ENCODE measurements at regions not wholly inside any gene's neighbourhood (a gene's known extent, or its start where the extent isn't known, plus 50 kb on each side); places are given as distances from the start of the nearest gene placed in this dataset.

GRCh38 chr9:88059469-88059868 lies 78.8 kb downstream of the SPATA31C2 start:
- Histone ChIP-seq H3K27me3 (ENCODE audit: control insufficient read depth in 1 of 2, insufficient read depth in 2 of 2, low read length in 2 of 2) (no peaks in the 10 kb centered on the region), H3K36me3 (ENCODE audit: control insufficient read depth in 2 of 2, insufficient read depth in 2 of 2, low read length in 1 of 2) (no peaks in the 10 kb centered on the region), H3K9me3 (ENCODE audit: control insufficient read depth in 2 of 2, insufficient read depth in 1 of 2, low read depth in 1 of 2, low read length in 1 of 2) (no peaks in the 10 kb centered on the region), H3K4me3 (ENCODE audit: low read depth in 1 of 2, low read length in 2 of 2) (no peak overlapping the region), H3K4me1 (ENCODE audit: control insufficient read depth in 2 of 2, insufficient read depth in 2 of 2, low read length in 1 of 2) (peaks cover 0 to 2% of the 10 kb centered on the region in 2 donors), H3K27ac (ENCODE audit: low read depth in 2 of 2, low read length in 1 of 2) (no peak overlapping the region)
- WGBS, 2 donors = 79 to 92% methylated on average over 3 of the region's 3 CpGs

GRCh38 chr9:88056876-88057275 lies 81.4 kb downstream of the SPATA31C2 start:
- no peak overlapping the region for H3K27ac ChIP-seq (ENCODE audit: low read depth in 2 of 2, low read length in 1 of 2)
- peaks cover 0 to 2% of the 10 kb centered on the region in 2 donors for H3K4me1 ChIP-seq (ENCODE audit: control insufficient read depth in 2 of 2, insufficient read depth in 2 of 2, low read length in 1 of 2)
- WGBS, 2 donors = 74 to 83% methylated on average over 8 of the region's 8 CpGs
- no peak overlapping the region for H3K4me3 ChIP-seq (ENCODE audit: low read depth in 1 of 2, low read length in 2 of 2)
- H3K9me3 ChIP-seq (ENCODE audit: control insufficient read depth in 2 of 2, insufficient read depth in 1 of 2, low read depth in 1 of 2, low read length in 1 of 2) = peaks cover 0 to 3% of the 10 kb centered on the region in 2 donors
- no peaks in the 10 kb centered on the region for H3K36me3 ChIP-seq (ENCODE audit: control insufficient read depth in 2 of 2, insufficient read depth in 2 of 2, low read length in 1 of 2)
- H3K27me3 ChIP-seq (ENCODE audit: control insufficient read depth in 1 of 2, insufficient read depth in 2 of 2, low read length in 2 of 2) = no peaks in the 10 kb centered on the region

- no peaks in the 10 kb centered on the region for H3K4me1 ChIP-seq (ENCODE audit: control insufficient read depth in 2 of 2, insufficient read depth in 2 of 2, low read length in 1 of 2)
- H3K27me3 ChIP-seq (ENCODE audit: control insufficient read depth in 1 of 2, insufficient read depth in 2 of 2, low read length in 2 of 2) = no peaks in the 10 kb centered on the region
- no peak overlapping the region for H3K4me3 ChIP-seq (ENCODE audit: low read depth in 1 of 2, low read length in 2 of 2)
- 89% methylated on average over 9 of the region's 9 CpGs for WGBS, 2 donors
- peaks cover 0 to 3% of the 10 kb centered on the region in 2 donors for H3K9me3 ChIP-seq (ENCODE audit: control insufficient read depth in 2 of 2, insufficient read depth in 1 of 2, low read depth in 1 of 2, low read length in 1 of 2)
- no peak overlapping the region for H3K27ac ChIP-seq (ENCODE audit: low read depth in 2 of 2, low read length in 1 of 2)
- no peaks in the 10 kb centered on the region for H3K36me3 ChIP-seq (ENCODE audit: control insufficient read depth in 2 of 2, insufficient read depth in 2 of 2, low read length in 1 of 2)
Measured at GRCh38 chr9:88053856-88054501, 79.6 kb upstream of the CDK20 start.

- WGBS, 2 donors = 48 to 54% methylated on average over 5 of the region's 5 CpGs
Measured at GRCh38 chr9:88052321-88052965, 78.1 kb upstream of the CDK20 start.

GRCh38 chr9:88051138-88051537 lies 76.8 kb upstream of the CDK20 start:
- 92 to 94% methylated on average over 8 of the region's 8 CpGs for WGBS, 2 donors
- no peaks in the 10 kb centered on the region for H3K27me3 ChIP-seq (ENCODE audit: control insufficient read depth in 1 of 2, insufficient read depth in 2 of 2, low read length in 2 of 2)
- no peak overlapping the region for H3K27ac ChIP-seq (ENCODE audit: low read depth in 2 of 2, low read length in 1 of 2)
- H3K4me3 ChIP-seq (ENCODE audit: low read depth in 1 of 2, low read length in 2 of 2) = no peak overlapping the region
- peaks cover 0 to 3% of the 10 kb centered on the region in 2 donors for H3K9me3 ChIP-seq (ENCODE audit: control insufficient read depth in 2 of 2, insufficient read depth in 1 of 2, low read depth in 1 of 2, low read length in 1 of 2)
- no peaks in the 10 kb centered on the region for H3K4me1 ChIP-seq (ENCODE audit: control insufficient read depth in 2 of 2, insufficient read depth in 2 of 2, low read length in 1 of 2)
- H3K36me3 ChIP-seq (ENCODE audit: control insufficient read depth in 2 of 2, insufficient read depth in 2 of 2, low read length in 1 of 2) = no peaks in the 10 kb centered on the region

More at GRCh38 chr9:88052321-88052965, 78.1 kb upstream of the CDK20 start:
- H3K27me3 ChIP-seq (ENCODE audit: control insufficient read depth in 1 of 2, insufficient read depth in 2 of 2, low read length in 2 of 2) = no peaks in the 10 kb centered on the region
- peaks cover 0 to 3% of the 10 kb centered on the region in 2 donors for H3K9me3 ChIP-seq (ENCODE audit: control insufficient read depth in 2 of 2, insufficient read depth in 1 of 2, low read depth in 1 of 2, low read length in 1 of 2)
- no peak overlapping the region for H3K4me3 ChIP-seq (ENCODE audit: low read depth in 1 of 2, low read length in 2 of 2)
- H3K36me3 ChIP-seq (ENCODE audit: control insufficient read depth in 2 of 2, insufficient read depth in 2 of 2, low read length in 1 of 2) = no peaks in the 10 kb centered on the region
- no peaks in the 10 kb centered on the region for H3K4me1 ChIP-seq (ENCODE audit: control insufficient read depth in 2 of 2, insufficient read depth in 2 of 2, low read length in 1 of 2)
- H3K27ac ChIP-seq (ENCODE audit: low read depth in 2 of 2, low read length in 1 of 2) = no peak overlapping the region

- 86% methylated on average over 14 of the region's 14 CpGs for whole genome bisulfite sequencing, 2 donors
- Histone ChIP-seq H3K4me1 (ENCODE audit: control insufficient read depth in 2 of 2, insufficient read depth in 2 of 2, low read length in 1 of 2) (no peaks in the 10 kb centered on the region), H3K27me3 (ENCODE audit: control insufficient read depth in 1 of 2, insufficient read depth in 2 of 2, low read length in 2 of 2) (no peaks in the 10 kb centered on the region), H3K4me3 (ENCODE audit: low read depth in 1 of 2, low read length in 2 of 2) (no peak overlapping the region), H3K27ac (ENCODE audit: low read depth in 2 of 2, low read length in 1 of 2) (no peak overlapping the region), H3K36me3 (ENCODE audit: control insufficient read depth in 2 of 2, insufficient read depth in 2 of 2, low read length in 1 of 2) (no peaks in the 10 kb centered on the region), H3K9me3 (ENCODE audit: control insufficient read depth in 2 of 2, insufficient read depth in 1 of 2, low read depth in 1 of 2, low read length in 1 of 2) (peaks cover 0 to 3% of the 10 kb centered on the region in 2 donors)
Measured at GRCh38 chr9:88049677-88050307, 75.5 kb upstream of the CDK20 start.

GRCh38 chr9:88046542-88046941 lies 72.2 kb upstream of the CDK20 start:
- H3K27me3 ChIP-seq (ENCODE audit: control insufficient read depth in 1 of 2, insufficient read depth in 2 of 2, low read length in 2 of 2) = no peaks in the 10 kb centered on the region
- peaks cover 0 to 11% of the 10 kb centered on the region in 2 donors for H3K9me3 ChIP-seq (ENCODE audit: control insufficient read depth in 2 of 2, insufficient read depth in 1 of 2, low read depth in 1 of 2, low read length in 1 of 2)
- H3K4me1 ChIP-seq (ENCODE audit: control insufficient read depth in 2 of 2, insufficient read depth in 2 of 2, low read length in 1 of 2) = no peaks in the 10 kb centered on the region
- WGBS, 2 donors = 80 to 81% methylated on average over 3 of the region's 3 CpGs
- no peak overlapping the region for H3K4me3 ChIP-seq (ENCODE audit: low read depth in 1 of 2, low read length in 2 of 2)
- H3K27ac ChIP-seq (ENCODE audit: low read depth in 2 of 2, low read length in 1 of 2) = no peak overlapping the region
- H3K36me3 ChIP-seq (ENCODE audit: control insufficient read depth in 2 of 2, insufficient read depth in 2 of 2, low read length in 1 of 2) = no peaks in the 10 kb centered on the region

GRCh38 chr9:88045686-88046085 lies 71.4 kb upstream of the CDK20 start:
- Histone ChIP-seq H3K36me3 (ENCODE audit: control insufficient read depth in 2 of 2, insufficient read depth in 2 of 2, low read length in 1 of 2) (no peaks in the 10 kb centered on the region), H3K4me3 (ENCODE audit: low read depth in 1 of 2, low read length in 2 of 2) (no peak overlapping the region), H3K27ac (ENCODE audit: low read depth in 2 of 2, low read length in 1 of 2) (no peak overlapping the region), H3K9me3 (ENCODE audit: control insufficient read depth in 2 of 2, insufficient read depth in 1 of 2, low read depth in 1 of 2, low read length in 1 of 2) (peaks cover 0 to 11% of the 10 kb centered on the region in 2 donors), H3K4me1 (ENCODE audit: control insufficient read depth in 2 of 2, insufficient read depth in 2 of 2, low read length in 1 of 2) (no peaks in the 10 kb centered on the region), H3K27me3 (ENCODE audit: control insufficient read depth in 1 of 2, insufficient read depth in 2 of 2, low read length in 2 of 2) (no peaks in the 10 kb centered on the region)
- 79 to 86% methylated on average over 3 of the region's 3 CpGs for WGBS, 2 donors

GRCh38 chr9:88044200-88044599 lies 69.9 kb upstream of the CDK20 start:
- Histone ChIP-seq H3K9me3 (ENCODE audit: control insufficient read depth in 2 of 2, insufficient read depth in 1 of 2, low read depth in 1 of 2, low read length in 1 of 2) (peaks cover 0 to 11% of the 10 kb centered on the region in 2 donors), H3K27me3 (ENCODE audit: control insufficient read depth in 1 of 2, insufficient read depth in 2 of 2, low read length in 2 of 2) (no peaks in the 10 kb centered on the region), H3K36me3 (ENCODE audit: control insufficient read depth in 2 of 2, insufficient read depth in 2 of 2, low read length in 1 of 2) (no peaks in the 10 kb centered on the region), H3K4me3 (ENCODE audit: low read depth in 1 of 2, low read length in 2 of 2) (no peak overlapping the region), H3K27ac (ENCODE audit: low read depth in 2 of 2, low read length in 1 of 2) (no peak overlapping the region), H3K4me1 (ENCODE audit: control insufficient read depth in 2 of 2, insufficient read depth in 2 of 2, low read length in 1 of 2) (no peaks in the 10 kb centered on the region)
- 81 to 90% methylated on average over 3 of the region's 3 CpGs for WGBS, 2 donors

Measured in esophagus (tissue), 2 donors.